ENCODE measurements at regions not wholly inside any gene's neighbourhood (a gene's known extent, or its start where the extent isn't known, plus 50 kb on each side); places are given as distances from the start of the nearest gene placed in this dataset.
"Not testable (repeated sequence)": the region's sequence is repeated elsewhere in the genome, so short reads cannot be mapped to it uniquely, and the experiment has no call there.

DNA sequence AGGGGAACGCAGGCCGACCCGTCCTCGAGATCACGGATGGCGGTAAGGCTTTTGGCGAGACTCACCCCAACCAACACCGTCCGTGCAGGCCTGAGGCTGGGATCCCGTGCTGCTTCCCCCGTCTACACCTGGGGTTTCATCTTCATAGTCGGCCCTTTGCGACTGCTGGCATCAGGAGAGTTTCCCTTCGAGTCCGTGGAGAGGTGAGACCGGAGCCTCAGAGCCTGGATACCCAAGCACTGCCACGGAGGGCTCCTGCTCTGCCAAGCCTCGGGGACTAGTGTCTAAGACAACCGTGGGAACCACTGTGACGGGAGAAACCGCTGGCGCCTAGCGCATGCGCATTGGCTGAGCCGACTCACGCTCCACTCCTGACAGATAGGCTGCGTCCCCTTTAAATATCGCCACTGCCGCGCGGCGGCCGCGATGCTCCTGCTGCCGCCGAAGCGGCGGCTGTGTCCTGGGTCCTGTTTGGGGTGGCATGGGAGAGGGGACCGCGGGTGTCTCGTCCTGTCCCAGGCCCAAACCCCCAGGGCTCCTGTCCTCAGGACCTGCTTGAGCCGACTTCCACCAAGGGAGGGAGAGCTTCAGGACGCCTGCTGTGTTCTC, 706.1 kb upstream of the TPTE start:
- not testable (repeated sequence) for TF ChIP-seq CTCF (conservative IDR thresholded peaks at IDR 0.05; ENCODE audit: low read length); EZH2phosphoT487 (IDR thresholded peaks at IDR 0.05; ENCODE audit: borderline replicate concordance, low read depth, low read length)
